CD4-positive, alpha-beta T cell treated with Interleukin-1 beta for 1 hour (primary cell): ENCODE measurements at regions not wholly inside any gene's neighbourhood (a gene's known extent, or its start where the extent isn't known, plus 50 kb on each side); places are given as distances from the start of the nearest gene placed in this dataset.
A peak's percentile ranks its signal among the peaks of the same experiment; 100 is the strongest.
"Not testable (repeated sequence)": the region's sequence is repeated elsewhere in the genome, so short reads cannot be mapped to it uniquely, and the experiment has no call there.

Source experiments
- DNase-seq, 2 donors: peaks; one replicate each; pipeline ENCODE4 v3.0.0-alpha.2; 2020 to 2022

GRCh38 chr7:16265863-16266458 is 155.4 kb downstream of the CRPPA start:
- DNase-seq, result no peak

- DNase-seq, result no peak
Measured at GRCh38 chr7:16264823-16265804, 156.2 kb downstream of the CRPPA start.

DNA sequence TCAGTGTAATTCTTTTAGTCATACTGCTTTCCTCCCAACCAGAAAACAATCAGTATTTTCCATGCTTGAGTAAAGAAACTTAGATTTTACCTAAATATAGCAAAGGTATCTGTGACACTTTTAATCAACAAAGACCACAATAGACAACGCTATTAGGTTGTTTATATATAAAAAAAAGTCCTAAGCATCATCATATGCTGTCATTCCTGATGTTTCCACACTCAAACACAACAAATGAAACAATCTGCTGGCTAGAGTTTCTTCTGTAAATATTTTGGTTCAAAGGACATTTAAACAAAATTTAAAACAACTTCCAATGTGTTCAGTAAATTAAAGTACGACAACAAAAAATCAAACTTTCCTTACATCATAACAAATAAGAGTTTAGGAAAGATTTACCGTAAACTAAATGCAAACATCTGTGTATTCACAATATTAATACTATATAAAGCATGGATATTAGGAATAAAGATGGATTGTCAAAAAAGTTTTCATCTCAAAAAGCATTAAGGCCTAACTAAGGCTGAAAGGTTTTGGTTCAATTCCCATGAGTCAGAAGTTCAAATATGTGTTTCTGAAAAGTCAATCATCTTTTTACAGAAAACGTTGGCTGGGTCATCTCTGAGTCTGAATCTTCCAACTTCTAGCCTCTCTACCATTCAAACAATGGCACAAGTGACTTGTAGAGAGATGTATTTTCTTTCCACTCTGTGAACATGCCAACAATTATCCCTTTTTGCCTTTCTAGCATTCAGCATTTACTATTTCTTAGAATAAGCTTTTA is 157.1 kb downstream of the CRPPA start:
- DNase-seq, result no peak

- not testable (repeated sequence) for DNase-seq
Measured at GRCh38 chr7:16263377-16263776, 158.0 kb downstream of the CRPPA start.

DNA sequence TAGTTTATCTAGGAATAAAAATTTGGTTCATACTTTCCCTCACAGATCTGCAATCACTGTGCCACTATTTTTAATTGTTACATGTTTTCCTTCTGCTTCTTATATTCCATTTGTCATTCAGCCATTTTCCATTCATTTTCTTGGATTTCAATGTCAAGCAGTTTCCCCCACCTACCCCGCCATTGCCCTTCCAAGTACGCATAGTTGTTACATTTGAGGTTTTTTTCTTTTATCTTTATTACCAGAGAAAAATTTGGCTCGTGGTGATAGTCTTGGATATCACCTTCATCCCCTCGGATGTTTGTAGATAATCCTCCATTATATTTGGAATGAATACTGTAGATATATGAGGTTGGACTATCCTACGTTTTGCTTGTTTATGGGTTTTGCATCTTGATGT is 159.7 kb downstream of the CRPPA start:
- DNase-seq, result no peak

GRCh38 chr7:16261100-16261499 is 160.2 kb downstream of the CRPPA start:
- DNase-seq, result no peak

- DNase-seq, result no peak
Measured at GRCh38 chr7:16260236-16260728, 161.1 kb downstream of the CRPPA start.

- not testable (repeated sequence) for DNase-seq
Measured at GRCh38 chr7:16256419-16256818, 164.9 kb downstream of the CRPPA start.

- not testable (repeated sequence) for DNase-seq
Measured at GRCh38 chr7:16255952-16256351, 165.4 kb downstream of the CRPPA start.

GRCh38 chr7:16250655-16251054 is 170.7 kb downstream of the CRPPA start:
- DNase-seq, result not testable (repeated sequence)

DNA sequence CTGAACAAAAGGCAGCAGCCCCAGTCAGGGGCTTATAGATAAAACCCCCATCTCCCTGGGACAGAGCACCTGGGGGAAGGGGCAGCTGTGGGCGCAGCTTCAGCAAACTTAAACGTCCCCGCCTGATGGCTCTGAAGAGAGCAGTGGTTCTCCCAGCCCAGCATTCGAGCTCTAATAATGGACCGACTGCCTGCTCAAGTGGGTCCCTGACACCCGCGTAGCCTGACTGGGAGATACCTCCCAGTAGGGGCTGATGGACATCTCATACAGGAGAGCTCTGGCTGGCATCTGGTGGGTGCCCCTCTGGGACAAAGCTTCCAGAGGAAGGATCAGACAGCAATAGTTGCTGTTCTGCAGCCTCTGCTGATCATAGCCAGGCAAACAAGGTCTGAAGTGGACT is 172.1 kb downstream of the CRPPA start:
- DNase-seq, result not testable (repeated sequence)

DNA sequence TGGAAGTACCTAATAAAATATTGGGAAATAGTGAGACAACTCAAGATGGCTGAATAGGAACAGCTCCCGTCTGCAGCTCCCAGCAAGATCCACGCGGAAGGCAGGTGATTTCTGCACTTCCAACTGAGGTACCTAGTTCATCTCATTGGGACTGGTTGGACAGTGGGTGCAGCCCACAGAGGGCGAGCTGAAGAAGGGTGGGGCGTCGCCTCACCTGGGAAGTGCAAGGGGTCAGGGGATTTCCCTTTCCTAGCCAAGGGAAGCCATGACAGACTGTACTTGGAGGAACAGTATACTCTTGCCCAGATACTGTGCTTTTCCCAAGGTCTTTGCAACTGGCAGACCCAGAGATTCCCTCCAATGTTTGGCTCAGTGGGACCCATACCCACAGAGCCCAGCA is 172.8 kb downstream of the CRPPA start:
- not testable (repeated sequence) for DNase-seq

DNA sequence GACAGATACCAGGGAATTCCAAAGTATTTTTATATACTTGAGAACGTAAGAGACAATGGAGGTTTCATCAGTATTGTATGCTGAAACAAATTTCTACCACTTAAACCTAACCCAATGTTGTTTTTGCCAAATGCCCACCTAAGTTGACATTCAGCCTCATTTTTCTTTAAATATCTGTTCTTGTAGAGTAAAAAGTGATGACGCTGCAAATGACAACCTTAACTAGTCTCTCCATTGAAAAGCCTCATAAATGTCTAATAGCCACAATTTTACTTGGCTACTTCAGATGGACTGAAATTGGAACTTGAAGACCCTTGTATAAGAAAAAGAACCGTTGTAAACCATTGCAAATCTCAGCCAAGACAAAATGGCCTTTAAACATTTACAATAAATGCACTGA is 176.9 kb downstream of the CRPPA start:
- no peak for DNase-seq

DNA sequence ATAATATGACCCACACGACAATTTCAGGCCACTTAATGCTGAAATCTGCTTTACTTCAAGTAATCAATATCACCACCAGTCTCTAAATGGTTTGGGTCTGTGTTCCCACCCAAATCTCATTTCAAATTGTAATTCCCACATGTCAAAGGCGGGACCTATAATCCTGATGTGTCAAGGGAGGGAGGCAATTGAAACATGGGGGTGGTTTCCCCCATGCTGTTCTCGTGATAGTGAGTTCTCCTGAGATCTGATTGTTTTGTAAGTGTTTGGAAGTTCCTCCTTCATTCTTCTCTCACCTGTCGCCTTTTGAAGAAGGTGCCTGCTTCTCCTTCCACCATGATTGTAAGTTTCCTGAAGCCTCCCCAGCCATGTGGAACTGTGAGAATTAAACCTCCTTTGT is 178.4 kb downstream of the CRPPA start:
- DNase-seq, result no peak

- no peak for DNase-seq
Measured at GRCh38 chr7:16241017-16241416, 180.3 kb downstream of the CRPPA start.

GRCh38 chr7:16236381-16236780 is 185.0 kb downstream of the CRPPA start:
- no peak for DNase-seq

- no peak for DNase-seq
Measured at GRCh38 chr7:16235147-16236114, 185.9 kb downstream of the CRPPA start.

DNA sequence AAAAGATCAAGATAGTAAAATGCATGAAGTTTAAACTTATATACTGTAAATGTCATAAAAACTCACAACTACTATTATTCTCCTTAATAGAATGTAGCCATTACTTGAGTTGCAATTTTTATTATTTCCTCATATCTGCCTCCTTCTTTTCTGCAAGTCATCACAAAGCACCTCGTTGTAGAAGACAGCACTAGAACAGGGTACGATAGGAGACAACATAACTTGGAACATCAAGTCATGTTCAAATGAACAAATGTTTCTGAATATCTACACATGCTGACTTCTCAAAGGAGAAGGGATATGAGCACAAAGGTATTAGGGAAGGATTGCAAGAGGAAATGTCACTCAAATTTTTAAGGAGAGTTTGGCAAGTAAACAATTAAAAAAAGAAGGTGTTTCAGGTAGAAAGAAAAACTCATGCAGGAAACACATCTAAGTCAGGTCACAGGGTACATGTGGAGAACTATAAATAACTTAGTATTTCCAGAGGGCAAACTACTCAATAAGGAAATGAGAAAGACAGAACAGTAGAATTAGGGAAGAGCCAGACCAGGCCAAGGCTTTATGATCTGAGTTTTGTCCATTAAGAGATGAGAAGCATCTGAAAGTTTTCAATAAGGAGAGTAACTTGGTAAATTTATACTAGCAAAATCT is 186.7 kb downstream of the CRPPA start:
- DNase-seq, result no peak

- DNase-seq, result no peak
Measured at GRCh38 chr7:16233517-16233916, 187.8 kb downstream of the CRPPA start.

GRCh38 chr7:16232273-16232672 is 189.1 kb downstream of the CRPPA start:
- DNase-seq, result no peak

DNA sequence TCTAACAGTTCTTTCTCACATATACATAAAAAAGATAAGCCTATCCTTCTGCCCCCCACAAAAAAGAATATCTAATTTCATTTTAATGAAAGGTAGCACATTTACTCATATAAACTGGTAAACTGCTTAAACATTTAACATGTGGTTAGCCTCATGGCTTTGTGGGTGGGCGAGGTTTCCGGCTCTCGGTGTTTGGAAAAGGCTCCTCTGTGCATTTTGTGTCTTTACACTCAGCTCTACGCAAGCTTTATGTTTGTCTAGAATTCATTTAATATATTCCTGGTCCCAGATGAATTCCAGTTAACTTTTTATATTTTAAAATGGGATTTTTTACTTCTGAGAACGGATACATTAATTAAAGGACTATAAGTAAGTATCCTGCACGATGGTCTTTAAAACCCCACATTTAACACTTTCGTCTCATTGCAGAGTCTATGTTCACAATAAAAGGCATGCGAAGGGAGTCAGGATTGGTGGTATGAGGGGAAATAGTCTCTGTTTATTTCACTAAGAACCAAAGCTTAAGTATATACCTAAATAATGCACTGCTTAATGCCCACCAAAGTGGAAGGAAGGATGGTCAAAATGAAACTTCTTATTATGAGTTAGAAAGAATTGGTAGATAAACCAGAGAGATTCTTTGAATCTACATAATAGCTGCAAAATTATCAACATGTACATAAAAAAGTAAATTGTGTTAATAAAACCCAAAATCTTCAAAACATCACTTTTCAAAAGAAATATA is 197.2 kb downstream of the CRPPA start:
- DNase-seq, result peak in 1 of 2 donors; percentile 24
